Endothelial cell of umbilical vein (primary cell): ENCODE measurements at regions not wholly inside any gene's neighbourhood (a gene's known extent, or its start where the extent isn't known, plus 50 kb on each side); places are given as distances from the start of the nearest gene placed in this dataset.

Experiments
- EZH2 ChIP-seq: IDR thresholded peaks from 2 replicates; pipeline ENCODE4 v1.6.1; 2012; ENCODE audit warnings: borderline replicate concordance, low read depth, mild to moderate bottlenecking, moderate library complexity, low read length, inconsistent platforms; ENCODE audit not compliant: severe bottlenecking
- MYC ChIP-seq: IDR thresholded peaks from one replicate; pipeline ENCODE4 v1.6.1; 2011; ENCODE audit warnings: mild to moderate bottlenecking, low read depth, low read length
- POLR2A ChIP-seq: IDR thresholded peaks from 2 replicates; pipeline ENCODE4 v1.6.1; 2012; ENCODE audit warnings: low read depth, mild to moderate bottlenecking, control low read depth, low read length
- POLR2AphosphoS5 ChIP-seq: IDR thresholded peaks from 2 replicates; pipeline ENCODE4 v1.6.1; 2012; ENCODE audit warnings: low read depth, mild to moderate bottlenecking, control low read depth, low read length, moderate library complexity; ENCODE audit not compliant: insufficient read depth
- TF ChIP-seq, protein P1 (sequence below), 2 donors: IDR thresholded peaks; 1 replicate in 1 of 2; 2 replicates in 1 of 2; pipeline ENCODE4 v1.5.1; 2011; ENCODE audit warnings: low read length in 2 of 2, mild to moderate bottlenecking in 2 of 2, moderate library complexity in 2 of 2, control low read depth in 1 of 2, inconsistent platforms in 1 of 2, low read depth in 1 of 2; ENCODE audit not compliant: insufficient read depth in 1 of 2; ENCODE audit errors: extremely low read depth in 1 of 2

DNA sequence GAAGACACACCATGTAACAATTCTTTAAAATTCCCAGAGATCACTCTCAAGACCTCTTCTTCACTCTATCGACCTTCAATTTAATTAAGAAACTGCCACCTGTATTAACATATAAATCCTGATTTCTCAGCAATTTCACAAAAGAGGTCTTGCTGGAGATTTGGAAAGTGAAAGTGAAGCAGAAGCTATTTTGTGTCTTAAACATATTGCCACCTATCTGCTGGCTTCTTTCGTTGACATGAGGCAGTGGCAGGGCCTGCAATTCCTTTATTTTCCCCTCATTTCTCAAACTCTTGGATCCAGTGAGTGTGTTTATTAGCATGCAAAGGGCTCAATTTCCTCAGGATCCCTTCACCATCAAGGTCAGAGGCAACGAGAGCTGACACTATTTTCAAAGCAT is 780.2 kb upstream of the SLITRK1 start:
- TF ChIP-seq MYC (no peak), POLR2A (no peak), POLR2AphosphoS5 (no peak), EZH2 (no peak)
- TF ChIP-seq, protein P1, sequence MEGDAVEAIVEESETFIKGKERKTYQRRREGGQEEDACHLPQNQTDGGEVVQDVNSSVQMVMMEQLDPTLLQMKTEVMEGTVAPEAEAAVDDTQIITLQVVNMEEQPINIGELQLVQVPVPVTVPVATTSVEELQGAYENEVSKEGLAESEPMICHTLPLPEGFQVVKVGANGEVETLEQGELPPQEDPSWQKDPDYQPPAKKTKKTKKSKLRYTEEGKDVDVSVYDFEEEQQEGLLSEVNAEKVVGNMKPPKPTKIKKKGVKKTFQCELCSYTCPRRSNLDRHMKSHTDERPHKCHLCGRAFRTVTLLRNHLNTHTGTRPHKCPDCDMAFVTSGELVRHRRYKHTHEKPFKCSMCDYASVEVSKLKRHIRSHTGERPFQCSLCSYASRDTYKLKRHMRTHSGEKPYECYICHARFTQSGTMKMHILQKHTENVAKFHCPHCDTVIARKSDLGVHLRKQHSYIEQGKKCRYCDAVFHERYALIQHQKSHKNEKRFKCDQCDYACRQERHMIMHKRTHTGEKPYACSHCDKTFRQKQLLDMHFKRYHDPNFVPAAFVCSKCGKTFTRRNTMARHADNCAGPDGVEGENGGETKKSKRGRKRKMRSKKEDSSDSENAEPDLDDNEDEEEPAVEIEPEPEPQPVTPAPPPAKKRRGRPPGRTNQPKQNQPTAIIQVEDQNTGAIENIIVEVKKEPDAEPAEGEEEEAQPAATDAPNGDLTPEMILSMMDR (IDR thresholded peaks at IDR 0.05; ENCODE audit: extremely low read depth in 1 of 2, insufficient read depth in 1 of 2, low read depth in 1 of 2, low read length in 2 of 2), result no peak
